GM20000 (cell line): ENCODE measurements at regions not wholly inside any gene's neighbourhood (a gene's known extent, or its start where the extent isn't known, plus 50 kb on each side); places are given as distances from the start of the nearest gene placed in this dataset.
"Not testable (repeated sequence)": the region's sequence is repeated elsewhere in the genome, so short reads cannot be mapped to it uniquely, and the experiment has no call there.

ENCODE experiments used
- DNase-seq: peaks from one replicate; pipeline ENCODE4 v3.0.0; 2012; ENCODE audit warnings: low spot score
- TF ChIP-seq, protein P1 (sequence below): IDR thresholded peaks from 2 replicates; pipeline ENCODE4 v1.5.1; 2012; ENCODE audit warnings: mild to moderate bottlenecking, control low read depth; ENCODE audit errors: extremely low read depth, missing control alignments

DNA sequence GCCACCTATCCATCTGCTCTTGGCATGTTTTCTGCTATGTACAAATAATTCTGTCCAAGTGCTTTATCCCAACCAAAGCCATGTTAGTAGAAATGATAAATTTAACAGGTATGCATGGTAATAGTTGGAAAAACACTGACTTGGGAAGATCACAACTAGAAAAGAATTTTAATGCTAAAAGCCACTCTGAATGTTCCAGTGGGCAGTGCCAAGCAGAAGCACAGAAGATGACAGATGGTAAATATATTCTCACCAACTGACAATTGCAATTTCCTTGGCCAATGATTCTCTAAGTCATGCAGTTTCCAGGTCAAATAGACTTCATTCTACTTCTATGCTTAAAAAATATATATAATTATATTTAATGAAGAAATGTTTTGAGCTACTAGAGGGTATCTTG, 83.6 kb upstream of the SEMA3C start:
- TF ChIP-seq, protein P1, sequence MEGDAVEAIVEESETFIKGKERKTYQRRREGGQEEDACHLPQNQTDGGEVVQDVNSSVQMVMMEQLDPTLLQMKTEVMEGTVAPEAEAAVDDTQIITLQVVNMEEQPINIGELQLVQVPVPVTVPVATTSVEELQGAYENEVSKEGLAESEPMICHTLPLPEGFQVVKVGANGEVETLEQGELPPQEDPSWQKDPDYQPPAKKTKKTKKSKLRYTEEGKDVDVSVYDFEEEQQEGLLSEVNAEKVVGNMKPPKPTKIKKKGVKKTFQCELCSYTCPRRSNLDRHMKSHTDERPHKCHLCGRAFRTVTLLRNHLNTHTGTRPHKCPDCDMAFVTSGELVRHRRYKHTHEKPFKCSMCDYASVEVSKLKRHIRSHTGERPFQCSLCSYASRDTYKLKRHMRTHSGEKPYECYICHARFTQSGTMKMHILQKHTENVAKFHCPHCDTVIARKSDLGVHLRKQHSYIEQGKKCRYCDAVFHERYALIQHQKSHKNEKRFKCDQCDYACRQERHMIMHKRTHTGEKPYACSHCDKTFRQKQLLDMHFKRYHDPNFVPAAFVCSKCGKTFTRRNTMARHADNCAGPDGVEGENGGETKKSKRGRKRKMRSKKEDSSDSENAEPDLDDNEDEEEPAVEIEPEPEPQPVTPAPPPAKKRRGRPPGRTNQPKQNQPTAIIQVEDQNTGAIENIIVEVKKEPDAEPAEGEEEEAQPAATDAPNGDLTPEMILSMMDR, result no peak
- no peak for DNase-seq

DNA sequence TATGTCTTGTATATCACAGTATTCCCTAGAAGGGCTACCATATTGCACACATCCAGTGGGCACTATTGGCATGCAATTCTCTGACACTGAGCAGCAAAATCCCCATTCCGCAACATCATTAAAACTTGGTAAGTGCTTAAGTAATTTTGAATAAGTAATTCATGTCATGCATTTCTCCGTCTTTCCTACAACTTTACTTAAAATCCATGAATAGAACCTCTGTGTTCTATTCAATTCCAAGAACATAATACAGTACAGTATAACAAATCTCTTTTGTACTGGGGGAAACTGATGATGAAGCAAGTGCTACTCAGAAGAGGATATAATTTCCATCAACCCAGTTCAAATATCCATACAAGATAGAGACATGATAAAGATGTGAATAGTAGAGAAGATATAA, 80.9 kb upstream of the SEMA3C start:
- TF ChIP-seq, protein P1, result no peak
- no peak for DNase-seq

DNA sequence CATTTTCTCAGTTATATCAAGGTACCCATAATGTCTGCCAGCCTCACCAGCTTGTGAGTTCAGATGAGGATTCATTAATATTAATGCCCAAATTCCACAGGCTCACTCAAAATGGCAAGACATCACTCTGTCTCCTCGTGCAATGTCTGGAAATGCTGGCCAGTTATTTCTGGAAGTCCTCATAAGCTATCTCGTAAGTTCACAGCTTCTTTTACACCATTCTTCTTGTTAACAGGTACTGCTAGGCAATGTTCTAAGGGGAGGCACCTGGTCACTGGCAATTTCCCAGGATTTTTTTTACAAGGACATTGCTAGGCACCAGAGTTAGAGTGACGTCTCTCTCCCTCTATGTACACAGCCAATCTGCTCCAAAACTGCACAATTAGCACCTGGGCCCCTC, 80.2 kb upstream of the SEMA3C start:
- DNase-seq, result no peak
- TF ChIP-seq, protein P1, result no peak

DNA sequence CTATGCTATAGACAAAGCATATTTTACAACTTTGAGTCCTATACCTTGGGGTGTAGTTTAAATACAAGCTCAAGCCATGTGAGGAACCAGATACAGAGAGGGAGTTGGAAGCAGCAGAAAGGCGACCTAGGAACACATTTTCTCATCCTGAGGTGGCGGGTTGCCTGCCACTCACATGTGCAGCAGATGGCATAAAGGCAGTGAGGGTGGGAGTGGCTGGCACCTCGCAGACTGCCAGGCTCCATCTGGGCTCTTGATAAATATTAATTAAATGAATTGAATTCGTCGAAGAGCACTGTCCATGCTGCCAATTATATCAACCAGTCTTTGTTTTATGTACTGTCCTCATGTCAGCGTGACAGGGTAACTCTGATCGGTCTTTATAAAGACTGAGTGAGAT, 79.0 kb upstream of the SEMA3C start:
- TF ChIP-seq, protein P1, result no peak
- no peak for DNase-seq

DNA sequence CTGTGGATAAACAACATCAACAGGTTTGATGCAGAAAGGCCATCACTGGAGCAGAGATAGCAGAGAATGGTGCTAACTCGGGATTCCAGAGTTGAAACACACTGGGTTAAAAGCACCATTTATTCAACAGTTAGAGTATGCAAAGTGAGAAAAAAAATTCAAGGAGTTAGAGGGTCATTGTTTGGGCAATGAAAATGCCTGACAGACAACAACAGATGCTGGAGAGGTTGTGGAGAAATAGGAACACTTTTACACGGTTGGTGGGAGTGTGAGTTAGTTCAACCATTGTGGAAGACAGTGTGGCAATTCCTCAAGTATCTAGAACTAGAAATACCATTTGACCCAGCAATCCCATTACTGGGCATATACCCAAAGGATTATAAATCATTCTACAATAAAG, 77.4 kb upstream of the SEMA3C start:
- not testable (repeated sequence) for DNase-seq

DNA sequence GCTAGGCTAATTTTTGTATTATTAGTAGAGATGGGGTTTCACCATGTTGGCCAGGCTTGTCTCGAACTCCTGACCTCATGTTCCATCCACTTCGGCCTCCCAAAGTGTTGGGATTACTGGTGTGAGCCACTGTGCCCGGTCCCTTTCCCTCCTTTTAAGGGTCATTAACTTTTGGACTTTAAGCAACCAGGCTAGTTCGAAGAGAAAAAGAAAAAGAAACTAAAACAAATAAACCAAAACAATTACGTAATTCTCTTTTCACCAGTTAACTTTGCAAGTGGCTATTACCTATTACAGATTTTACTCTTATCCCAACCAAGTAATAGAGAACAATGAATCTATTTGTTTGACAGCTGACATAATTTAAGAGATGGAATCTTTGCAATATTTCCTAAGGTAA, 72.8 kb upstream of the SEMA3C start:
- no peak for DNase-seq
- TF ChIP-seq, protein P1, result no peak

DNA sequence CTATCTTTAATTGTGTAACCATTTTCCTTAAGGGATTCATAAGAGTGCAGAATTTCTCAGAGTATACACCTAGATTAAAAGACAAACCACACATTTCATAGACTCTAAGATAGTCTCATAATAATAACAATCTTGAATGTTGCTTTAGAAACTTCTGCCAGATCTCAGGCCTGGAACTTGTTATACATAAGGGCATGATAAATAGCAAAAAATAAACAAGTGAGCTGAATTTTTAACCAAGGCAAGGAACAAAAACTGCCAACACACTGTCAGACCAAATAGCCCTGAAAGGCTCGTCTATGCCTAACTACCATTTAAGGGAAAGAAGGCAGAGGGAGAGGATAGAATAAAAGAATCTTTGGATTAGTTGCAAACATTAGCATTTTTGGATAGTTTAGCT, 65.8 kb upstream of the SEMA3C start:
- DNase-seq, result no peak
- TF ChIP-seq, protein P1, result no peak

DNA sequence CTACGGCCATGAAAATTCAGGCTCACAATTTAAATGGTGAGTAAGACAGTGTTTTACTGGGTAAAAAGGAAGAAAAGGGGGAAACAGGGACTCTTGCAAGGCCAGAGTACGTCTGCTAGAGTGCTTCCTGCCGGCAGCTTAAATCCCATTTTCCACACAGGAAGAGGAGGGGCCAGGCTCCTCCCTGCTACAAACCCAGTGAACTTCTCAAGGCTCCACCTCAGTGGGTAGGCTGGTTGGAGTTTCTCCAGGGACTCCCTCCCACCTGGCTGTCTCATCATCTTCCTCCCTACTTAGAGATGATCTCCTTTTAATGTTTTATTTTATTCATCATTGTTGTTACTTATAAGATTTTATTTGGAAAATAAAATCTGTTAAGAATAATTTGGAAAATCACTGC, 62.6 kb upstream of the SEMA3C start:
- TF ChIP-seq, protein P1, result no peak
- DNase-seq, result no peak
